Mucosa of descending colon (tissue), 3 donors: ENCODE measurements at regions not wholly inside any gene's neighbourhood (a gene's known extent, or its start where the extent isn't known, plus 50 kb on each side); places are given as distances from the start of the nearest gene placed in this dataset.
"Not testable (repeated sequence)": the region's sequence is repeated elsewhere in the genome, so short reads cannot be mapped to it uniquely, and the experiment has no call there.

Experiments
- ATAC-seq: fragments of 200-7000 bp; cut with Tn5 transposase; one replicate; pipeline ENCODE4 v1.9.1; 2020; ENCODE audit warnings: mild to moderate bottlenecking, moderate library complexity
- DNase-seq, 3 donors: peaks; one replicate each; pipeline ENCODE4 v3.0.0-alpha.2; 2020
- H3K36me3 ChIP-seq: fragments of 200-600 bp; one replicate; pipeline ENCODE4 v1.8.0; 2021; ENCODE audit warnings: low read depth, mild to moderate bottlenecking
- H3K4me1 ChIP-seq: fragments of 200-600 bp; one replicate; pipeline ENCODE4 v1.8.0; 2021; ENCODE audit warnings: low read depth, mild to moderate bottlenecking
- H3K4me3 ChIP-seq: fragments of 200-600 bp; one replicate; pipeline ENCODE4 v1.8.0; 2021; ENCODE audit warnings: mild to moderate bottlenecking
- H3K9me3 ChIP-seq: fragments of 200-600 bp; one replicate; pipeline ENCODE4 v1.8.0; 2021; ENCODE audit warnings: mild to moderate bottlenecking
- CTCF ChIP-seq: fragments of 200-600 bp; IDR thresholded peaks from one replicate; pipeline ENCODE4 v1.8.0; 2022; ENCODE audit warnings: antibody characterized with exemption, mild to moderate bottlenecking
- intact Hi-C, 2 donors: fragments of 100-400 bp; cut with DNase I in 1 of 2; cut with micrococcal nuclease in 1 of 2; formaldehyde crosslinking; loops; one replicate each; pipeline versions ENCODE4 v1.11.0 to v1.11.1; 2022; cut with DNase I, micrococcal nuclease
- donor health status: DM: no; HTN: no; CAD: no; lungs with moderate emphysema.
- donor health status: DM: no; HTN: no; CAD: no.
- donor health status: DM: no; HTN: yes; CAD: no.

DNA sequence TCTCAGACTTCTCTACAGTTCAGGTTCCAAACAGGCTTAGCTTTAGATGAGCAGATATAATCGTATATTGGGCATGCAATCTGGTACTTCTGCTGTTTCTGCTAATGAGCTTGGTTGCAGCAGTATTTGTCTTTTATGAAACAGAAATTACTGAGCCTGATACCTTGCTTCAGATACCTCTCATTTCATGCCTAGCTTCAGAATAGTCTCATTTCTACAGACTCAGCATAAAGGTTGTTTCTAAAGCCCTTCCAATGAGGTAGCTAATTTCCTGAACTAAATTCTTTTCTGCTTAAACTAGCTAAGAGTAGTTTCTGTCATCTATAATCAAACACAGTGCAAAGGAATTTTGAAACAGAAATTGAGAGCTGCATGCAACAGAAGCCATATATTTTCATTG is 275.0 kb upstream of the KITLG start:
- ATAC-seq (no peak), DNase-seq (no peak)
- H3K9me3 ChIP-seq = no peaks in the 10 kb centered on the region
- intact Hi-C loops = no loop called here
- no peaks in the 10 kb centered on the region for H3K36me3 ChIP-seq
- no peak for TF ChIP-seq CTCF
- H3K4me1 ChIP-seq = no peaks in the 10 kb centered on the region
- H3K4me3 ChIP-seq = no peak overlapping the region

DNA sequence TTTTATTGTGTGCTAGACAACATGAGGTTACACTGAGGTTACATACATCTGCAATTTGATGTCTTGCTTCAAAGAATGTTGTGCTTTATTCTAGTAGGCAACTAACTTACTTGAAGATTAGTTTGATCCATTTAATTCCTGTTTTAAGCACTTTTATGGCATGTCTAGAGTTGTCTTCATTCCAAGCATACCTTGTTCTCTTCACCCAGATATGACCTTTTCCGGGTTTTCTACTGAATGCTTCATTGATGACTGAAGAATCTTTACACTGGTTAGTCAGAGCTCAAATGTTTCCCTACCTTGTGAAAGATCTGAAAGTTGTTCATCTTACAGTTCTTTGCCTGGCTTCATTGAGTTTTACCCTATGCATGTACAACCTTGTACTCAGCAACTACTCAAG is 274.0 kb upstream of the KITLG start:
- no peak for TF ChIP-seq CTCF
- H3K36me3 ChIP-seq = no peaks in the 10 kb centered on the region
- ATAC-seq (no peak), DNase-seq (no peak)
- no peak overlapping the region for H3K4me3 ChIP-seq
- no peaks in the 10 kb centered on the region for H3K9me3 ChIP-seq
- H3K4me1 ChIP-seq = no peaks in the 10 kb centered on the region
- intact Hi-C loops = no loop called here

DNA sequence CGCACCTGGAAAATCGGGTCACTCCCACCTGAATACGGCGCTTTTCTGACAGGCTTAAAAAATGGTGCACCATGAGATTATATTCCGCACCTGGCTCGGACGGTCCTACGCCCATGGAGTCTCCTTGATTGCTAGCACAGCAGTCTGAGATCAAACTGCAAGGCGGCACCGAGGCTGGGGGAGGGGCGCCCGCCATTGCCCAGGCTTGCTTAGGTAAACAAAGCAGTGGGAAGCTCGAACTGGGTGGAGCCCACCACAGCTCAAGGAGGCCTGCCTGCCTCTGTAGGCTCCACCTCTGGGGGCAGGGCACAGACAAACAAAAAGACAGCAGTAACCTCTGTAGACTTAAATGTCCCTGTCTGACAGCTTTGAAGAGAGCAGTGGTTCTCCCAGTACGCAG is 267.0 kb upstream of the KITLG start:
- H3K9me3 ChIP-seq, H3K4me1 ChIP-seq, H3K4me3 ChIP-seq, DNase-seq, H3K36me3 ChIP-seq, ATAC-seq, intact Hi-C loops: not testable (repeated sequence)

GRCh38 chr12:88844426-88844825 is 264.2 kb upstream of the KITLG start:
- ATAC-seq = no peak
- no peaks in the 10 kb centered on the region for H3K4me1 ChIP-seq
- TF ChIP-seq CTCF = no peak
- no peak overlapping the region for H3K4me3 ChIP-seq
- DNase-seq = peak in 1 of 3 donors; percentile 35
- no peaks in the 10 kb centered on the region for H3K9me3 ChIP-seq
- intact Hi-C loops = no loop called here
- H3K36me3 ChIP-seq = no peaks in the 10 kb centered on the region

GRCh38 chr12:88842314-88842713 is 262.0 kb upstream of the KITLG start:
- peaks cover 11% of the 10 kb centered on the region for H3K9me3 ChIP-seq
- TF ChIP-seq CTCF = no peak
- ATAC-seq (no peak), DNase-seq (no peak)
- no peaks in the 10 kb centered on the region for H3K4me1 ChIP-seq
- H3K36me3 ChIP-seq = no peaks in the 10 kb centered on the region
- intact Hi-C loops = no loop called here
- no peak overlapping the region for H3K4me3 ChIP-seq

GRCh38 chr12:88839486-88839885 is 259.2 kb upstream of the KITLG start:
- Histone ChIP-seq H3K4me1 (no peaks in the 10 kb centered on the region), H3K9me3 (peaks cover 11% of the 10 kb centered on the region), H3K4me3 (no peak overlapping the region), H3K36me3 (no peaks in the 10 kb centered on the region)
- DNase-seq = no peak
- intact Hi-C loops = no loop called here
- ATAC-seq = no peak
- TF ChIP-seq CTCF = no peak
